ENCODE measurements at regions not wholly inside any gene's neighbourhood (a gene's known extent, or its start where the extent isn't known, plus 50 kb on each side); places are given as distances from the start of the nearest gene placed in this dataset.

- H3K4me3 ChIP-seq, result no peak overlapping the region
- H3K36me3 ChIP-seq, result no peaks in the 10 kb centered on the region
- TF ChIP-seq, protein P1, sequence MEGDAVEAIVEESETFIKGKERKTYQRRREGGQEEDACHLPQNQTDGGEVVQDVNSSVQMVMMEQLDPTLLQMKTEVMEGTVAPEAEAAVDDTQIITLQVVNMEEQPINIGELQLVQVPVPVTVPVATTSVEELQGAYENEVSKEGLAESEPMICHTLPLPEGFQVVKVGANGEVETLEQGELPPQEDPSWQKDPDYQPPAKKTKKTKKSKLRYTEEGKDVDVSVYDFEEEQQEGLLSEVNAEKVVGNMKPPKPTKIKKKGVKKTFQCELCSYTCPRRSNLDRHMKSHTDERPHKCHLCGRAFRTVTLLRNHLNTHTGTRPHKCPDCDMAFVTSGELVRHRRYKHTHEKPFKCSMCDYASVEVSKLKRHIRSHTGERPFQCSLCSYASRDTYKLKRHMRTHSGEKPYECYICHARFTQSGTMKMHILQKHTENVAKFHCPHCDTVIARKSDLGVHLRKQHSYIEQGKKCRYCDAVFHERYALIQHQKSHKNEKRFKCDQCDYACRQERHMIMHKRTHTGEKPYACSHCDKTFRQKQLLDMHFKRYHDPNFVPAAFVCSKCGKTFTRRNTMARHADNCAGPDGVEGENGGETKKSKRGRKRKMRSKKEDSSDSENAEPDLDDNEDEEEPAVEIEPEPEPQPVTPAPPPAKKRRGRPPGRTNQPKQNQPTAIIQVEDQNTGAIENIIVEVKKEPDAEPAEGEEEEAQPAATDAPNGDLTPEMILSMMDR (IDR thresholded peaks at IDR 0.05 in 8 of 11, conservative IDR thresholded peaks at IDR 0.05 in 3 of 11), result no peak
- TF ChIP-seq POLR2AphosphoS5 (IDR thresholded peaks at IDR 0.05) (no peak), POLR2A (IDR thresholded peaks at IDR 0.05) (no peak)
- intact Hi-C loops (cut with DNase I; ENCODE audit: low total_unique reads), result no loop called here
- no peak for DNase-seq
- H3K9me3 ChIP-seq, result peaks cover 0 to 10% (median 0%) of the 10 kb centered on the region in 8 donors
- no peaks in the 10 kb centered on the region for H3K4me1 ChIP-seq
- 73 to 95% (median 81%) methylated on average over 2 of the region's 2 CpGs for WGBS, 5 donors
- H3K27me3 ChIP-seq (replicated peaks in 1 of 7), result no peaks in the 10 kb centered on the region
- no peak overlapping the region for H3K27ac ChIP-seq
Measured at GRCh38 chr10:108348215-108348614, 1183.7 kb upstream of the SORCS1 start.

DNA sequence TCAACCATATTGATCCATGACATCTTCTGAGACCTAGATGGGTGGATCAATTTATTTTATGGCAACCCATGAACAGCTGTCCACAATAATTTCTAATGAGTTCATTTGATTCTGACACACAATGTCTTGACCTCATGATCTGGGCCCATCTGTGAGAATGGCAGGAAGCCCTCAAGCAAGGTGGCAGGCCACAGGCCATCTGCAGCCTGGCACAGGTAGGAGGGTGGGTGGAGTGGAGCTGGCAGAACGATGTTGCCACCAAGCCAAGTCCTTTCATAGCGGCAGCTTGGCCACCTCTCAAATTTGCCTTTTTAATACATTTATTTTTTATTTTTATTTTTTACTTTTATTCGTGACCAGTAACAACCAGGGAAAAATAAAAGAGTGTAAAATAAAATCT lies 1181.6 kb upstream of the SORCS1 start:
- H3K36me3 ChIP-seq, result no peaks in the 10 kb centered on the region
- no peaks in the 10 kb centered on the region for H3K4me1 ChIP-seq
- TF ChIP-seq POLR2A (IDR thresholded peaks at IDR 0.05) (no peak), POLR2AphosphoS5 (IDR thresholded peaks at IDR 0.05) (no peak)
- TF ChIP-seq, protein P1 (IDR thresholded peaks at IDR 0.05 in 8 of 11, conservative IDR thresholded peaks at IDR 0.05 in 3 of 11), result no peak
- no peak for DNase-seq
- 79 to 90% (median 81%) methylated on average over 3 of the region's 3 CpGs for WGBS, 5 donors
- intact Hi-C loops (cut with DNase I; ENCODE audit: low total_unique reads), result no loop called here
- H3K9me3 ChIP-seq, result peaks cover 0 to 15% (median 10%) of the 10 kb centered on the region in 8 donors
- no peaks in the 10 kb centered on the region for H3K27me3 ChIP-seq (replicated peaks in 1 of 7)
- no peak overlapping the region for H3K4me3 ChIP-seq
- no peak overlapping the region for H3K27ac ChIP-seq

- Histone ChIP-seq H3K27ac (no peak overlapping the region), H3K36me3 (no peaks in the 10 kb centered on the region), H3K9me3 (peaks cover 0 to 17% (median 5%) of the 10 kb centered on the region in 8 donors), H3K4me3 (no peak overlapping the region), H3K27me3 (replicated peaks in 1 of 7) (no peaks in the 10 kb centered on the region), H3K4me1 (no peaks in the 10 kb centered on the region)
- TF ChIP-seq, protein P1 (IDR thresholded peaks at IDR 0.05 in 8 of 11, conservative IDR thresholded peaks at IDR 0.05 in 3 of 11), result no peak
- TF ChIP-seq POLR2A (IDR thresholded peaks at IDR 0.05) (no peak), POLR2AphosphoS5 (IDR thresholded peaks at IDR 0.05) (no peak)
- intact Hi-C loops (cut with DNase I; ENCODE audit: low total_unique reads), result no loop called here
- DNase-seq, result no peak
Measured at GRCh38 chr10:108338146-108338545, 1173.6 kb upstream of the SORCS1 start.

GRCh38 chr10:108336836-108337235 lies 1172.3 kb upstream of the SORCS1 start:
- H3K36me3 ChIP-seq, result no peaks in the 10 kb centered on the region
- intact Hi-C loops (cut with DNase I; ENCODE audit: low total_unique reads), result no loop called here
- H3K27ac ChIP-seq, result no peak overlapping the region
- no peak for DNase-seq
- H3K4me1 ChIP-seq, result no peaks in the 10 kb centered on the region
- no peaks in the 10 kb centered on the region for H3K27me3 ChIP-seq (replicated peaks in 1 of 7)
- no peak overlapping the region for H3K4me3 ChIP-seq
- H3K9me3 ChIP-seq, result peaks cover 0 to 10% (median 2%) of the 10 kb centered on the region in 8 donors
- TF ChIP-seq POLR2A (IDR thresholded peaks at IDR 0.05) (no peak), POLR2AphosphoS5 (IDR thresholded peaks at IDR 0.05) (no peak)
- TF ChIP-seq, protein P1 (IDR thresholded peaks at IDR 0.05 in 8 of 11, conservative IDR thresholded peaks at IDR 0.05 in 3 of 11), result no peak

Measured in spleen (tissue), 11 donors.